ENCODE measurements at regions not wholly inside any gene's neighbourhood (a gene's known extent, or its start where the extent isn't known, plus 50 kb on each side); places are given as distances from the start of the nearest gene placed in this dataset.
"Not testable (repeated sequence)": the region's sequence is repeated elsewhere in the genome, so short reads cannot be mapped to it uniquely, and the experiment has no call there.

DNA sequence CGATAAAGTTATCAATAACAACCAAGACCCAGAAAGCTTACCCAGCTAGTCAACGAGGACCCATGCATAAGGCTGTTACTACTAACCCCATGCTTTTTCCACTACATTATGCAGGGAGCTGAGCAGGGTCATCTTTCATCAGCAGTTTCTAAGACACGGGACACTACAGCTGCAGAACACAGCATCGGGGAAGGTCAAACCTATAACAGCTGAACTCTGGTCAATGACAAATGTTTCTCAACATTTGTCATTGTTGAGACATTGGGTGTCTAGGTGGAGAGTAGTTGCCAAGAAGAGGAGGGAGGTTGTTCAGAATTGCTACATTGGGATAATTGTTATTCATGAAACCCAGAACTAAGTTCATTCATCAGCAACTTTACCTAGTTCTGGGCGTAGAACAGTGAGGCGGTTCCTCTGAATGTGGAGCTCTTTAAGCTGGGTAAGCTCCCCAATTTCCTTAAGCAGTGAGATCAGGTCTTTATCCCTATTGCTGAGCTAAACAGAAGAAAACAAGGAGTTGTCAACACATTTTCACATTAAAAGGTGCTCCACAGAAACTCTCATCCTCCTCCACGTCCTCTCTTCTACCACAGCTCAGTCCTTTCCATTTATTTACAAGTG, 105.6 kb downstream of the ZNF22 start:
- H3K4me3 ChIP-seq (ENCODE audit: low read length), result no peak overlapping the region
- DNase-seq (ENCODE audit: low read depth, low spot score), result no peak

DNA sequence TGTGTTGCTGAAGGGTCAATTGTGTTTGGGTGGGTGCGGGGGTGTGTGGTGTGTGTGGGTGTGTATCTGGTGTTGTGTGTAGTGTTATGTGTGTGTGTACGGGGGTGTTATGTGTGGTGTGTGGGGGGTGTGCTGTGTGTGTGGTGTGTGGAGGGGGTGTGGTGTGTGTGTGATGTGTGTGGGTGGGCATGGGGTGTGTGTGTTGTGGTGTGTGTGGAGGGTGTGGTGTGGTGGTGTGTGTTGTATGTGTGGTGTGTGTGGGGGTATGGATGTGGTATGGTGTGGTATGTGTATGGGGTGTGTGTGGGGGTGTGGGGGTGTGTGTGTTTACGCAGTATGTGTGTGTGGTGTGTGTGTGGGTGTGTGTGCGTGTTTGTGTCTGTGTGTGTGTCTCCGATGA, 110.8 kb downstream of the ZNF22 start:
- no peak overlapping the region for H3K4me3 ChIP-seq (ENCODE audit: low read length)
- DNase-seq (ENCODE audit: low read depth, low spot score), result no peak

DNA sequence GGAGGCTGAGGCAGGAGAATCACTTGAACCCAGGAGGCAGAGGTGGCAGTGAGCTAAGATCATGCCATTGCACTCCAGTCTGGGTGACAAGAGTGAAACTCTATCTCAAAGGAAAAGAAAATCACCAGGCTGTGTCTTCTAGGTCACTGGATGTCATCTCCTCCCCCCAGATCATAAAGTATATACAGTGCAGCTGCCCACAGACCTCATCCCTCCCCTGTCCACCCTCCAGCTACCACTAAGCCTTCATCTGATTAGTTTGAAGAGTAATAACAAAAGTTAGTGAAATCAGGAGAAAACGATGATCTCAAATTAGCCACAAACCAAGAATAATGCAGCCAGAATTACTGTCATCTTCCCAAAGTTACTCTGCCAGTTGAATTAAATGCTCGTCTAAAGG, 117.2 kb downstream of the ZNF22 start:
- not testable (repeated sequence) for DNase-seq (ENCODE audit: low read depth, low spot score); H3K4me3 ChIP-seq (ENCODE audit: low read length)

DNA sequence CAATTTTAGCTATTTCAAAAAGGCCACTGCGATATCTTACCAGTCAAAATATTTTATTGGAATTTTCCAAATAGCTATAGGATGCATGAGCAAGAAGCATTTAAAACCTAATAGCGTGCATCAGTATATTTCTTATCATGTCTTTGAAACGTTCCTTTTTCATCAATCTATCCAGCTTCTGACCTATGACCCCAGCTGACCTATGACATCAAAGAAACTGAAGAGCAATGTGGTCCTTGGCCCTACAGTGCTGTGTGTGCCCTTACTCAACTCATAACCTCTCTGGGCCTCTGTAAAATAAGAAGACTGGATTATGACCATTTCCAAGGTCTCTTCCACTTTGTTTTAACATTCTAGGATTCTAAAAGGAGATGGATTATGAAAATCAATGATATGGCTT, 118.2 kb downstream of the ZNF22 start:
- no peak for DNase-seq (ENCODE audit: low read depth, low spot score)
- no peak overlapping the region for H3K4me3 ChIP-seq (ENCODE audit: low read length)

DNA sequence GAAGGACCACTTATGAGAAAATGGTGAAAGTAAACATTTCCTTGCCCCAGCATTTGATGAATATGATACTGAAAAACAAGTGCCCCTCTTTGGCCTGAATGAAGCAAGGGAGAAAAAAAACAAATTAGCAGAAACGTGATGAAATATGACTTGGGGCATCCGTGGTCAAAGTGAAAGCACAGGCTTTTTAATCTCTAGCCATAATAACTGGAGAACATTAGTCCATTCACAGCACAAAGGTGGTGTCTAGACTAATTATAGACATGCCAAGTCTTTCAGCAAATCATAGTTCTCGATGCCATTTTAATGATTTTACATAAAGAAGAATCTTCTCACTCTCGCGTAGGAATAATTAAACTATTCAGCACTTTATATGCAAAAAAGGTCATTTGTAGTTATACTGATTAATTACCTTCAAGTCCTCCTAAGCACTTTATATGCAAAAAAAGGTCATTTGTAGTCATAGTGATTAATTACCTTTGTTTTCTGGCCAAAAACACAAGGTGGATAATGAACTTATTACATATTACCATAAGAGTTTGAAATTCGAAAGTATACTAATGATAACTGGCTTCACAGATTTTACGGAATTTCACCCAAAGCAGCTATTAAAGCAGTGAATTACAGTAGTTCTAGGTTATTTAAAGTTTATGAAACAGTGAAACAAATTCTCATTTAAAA, 121.6 kb downstream of the ZNF22 start:
- H3K4me3 ChIP-seq (ENCODE audit: low read length); DNase-seq (ENCODE audit: low read depth, low spot score): not testable (repeated sequence)

DNA sequence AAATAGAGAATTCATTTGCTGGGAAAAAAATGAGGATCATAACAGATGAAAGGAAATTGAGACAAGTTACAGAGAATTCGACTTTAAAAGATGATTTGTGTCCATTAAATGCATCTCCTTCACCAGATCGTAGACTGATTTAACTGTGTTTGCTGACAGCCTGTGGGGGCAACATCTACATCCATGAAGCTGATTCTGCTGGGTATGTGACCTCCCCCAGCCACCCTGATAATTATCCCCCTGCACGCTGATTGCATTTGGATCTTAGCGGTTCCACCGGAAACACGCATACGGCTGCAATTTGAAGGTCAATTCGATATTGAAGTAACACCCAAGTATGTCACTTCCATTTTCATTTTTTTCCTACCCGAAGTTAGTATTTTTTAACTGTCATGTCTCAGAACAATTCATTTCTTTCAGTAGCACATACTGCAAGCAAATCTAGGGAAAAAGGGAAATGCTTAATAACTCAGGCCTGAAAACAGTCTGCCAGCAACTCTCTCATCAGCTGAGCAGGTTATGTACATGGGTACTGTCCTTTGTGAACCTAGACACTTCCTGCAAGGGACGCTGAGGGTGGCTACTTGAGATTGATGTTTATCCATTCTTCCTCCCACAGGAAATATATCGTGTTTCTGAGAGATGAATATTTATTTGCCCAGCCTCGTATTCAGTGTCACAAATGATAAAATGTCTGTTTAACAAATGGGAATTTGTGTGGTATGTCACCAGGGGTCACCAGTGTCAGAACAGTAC, 134.9 kb downstream of the ZNF22 start:
- H3K4me3 ChIP-seq (ENCODE audit: low read length), result no peak overlapping the region
- no peak for DNase-seq (ENCODE audit: low read depth, low spot score)

DNA sequence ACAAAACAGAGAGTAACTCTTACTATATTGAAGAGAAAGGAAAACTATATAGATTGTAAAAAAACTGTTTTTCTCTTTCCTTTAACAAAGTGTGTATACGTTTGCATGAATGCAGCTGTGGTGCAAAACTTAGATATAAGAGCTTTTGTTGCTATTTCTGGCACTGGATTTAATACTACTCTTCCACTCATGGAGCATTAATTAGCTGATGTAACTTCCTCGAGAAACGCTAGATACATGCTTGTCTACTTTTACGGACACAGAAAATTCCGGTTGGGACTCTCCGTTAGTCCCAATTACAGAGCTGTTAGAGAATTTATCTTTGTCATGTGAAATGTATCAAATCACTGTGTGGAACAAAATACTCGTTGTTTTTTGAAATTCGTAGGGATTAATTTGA, 135.5 kb downstream of the ZNF22 start:
- no peak overlapping the region for H3K4me3 ChIP-seq (ENCODE audit: low read length)
- no peak for DNase-seq (ENCODE audit: low read depth, low spot score)

DNA sequence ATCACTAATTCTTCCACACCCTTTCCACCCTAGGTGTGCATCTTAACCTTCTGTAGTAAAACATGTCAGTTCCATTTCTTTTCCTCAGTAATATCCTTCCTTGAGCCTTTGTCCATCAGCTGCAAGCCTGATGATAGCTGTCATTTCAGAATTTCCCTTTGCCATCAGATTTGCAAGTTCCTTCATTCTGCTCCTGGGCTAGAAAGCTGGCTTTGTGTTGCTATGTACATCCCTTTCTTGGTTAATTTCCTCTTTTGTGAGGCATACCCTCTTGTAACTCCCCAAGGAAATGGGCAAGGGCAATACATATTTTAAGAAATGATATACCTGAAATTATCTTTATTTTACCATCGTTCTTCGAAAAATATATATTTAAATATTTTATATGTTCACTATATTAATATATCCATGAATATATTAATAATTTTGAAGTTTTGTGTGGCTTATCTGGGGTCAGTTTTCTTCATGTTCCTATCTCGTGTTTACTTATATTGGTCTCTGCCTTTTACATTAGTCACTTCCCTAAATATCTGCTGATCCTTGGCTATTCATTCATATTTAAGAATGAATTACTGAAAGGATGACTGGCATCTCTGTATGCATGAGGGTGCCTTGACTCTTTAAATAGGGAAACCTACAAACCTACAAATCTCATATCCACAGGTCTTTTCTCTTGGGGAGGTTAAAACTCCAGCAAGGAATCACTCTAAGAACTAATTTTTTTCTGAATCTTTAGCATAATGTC, 143.8 kb downstream of the ZNF22 start:
- H3K4me3 ChIP-seq (ENCODE audit: low read length), result no peak overlapping the region
- DNase-seq (ENCODE audit: low read depth, low spot score), result no peak

DNA sequence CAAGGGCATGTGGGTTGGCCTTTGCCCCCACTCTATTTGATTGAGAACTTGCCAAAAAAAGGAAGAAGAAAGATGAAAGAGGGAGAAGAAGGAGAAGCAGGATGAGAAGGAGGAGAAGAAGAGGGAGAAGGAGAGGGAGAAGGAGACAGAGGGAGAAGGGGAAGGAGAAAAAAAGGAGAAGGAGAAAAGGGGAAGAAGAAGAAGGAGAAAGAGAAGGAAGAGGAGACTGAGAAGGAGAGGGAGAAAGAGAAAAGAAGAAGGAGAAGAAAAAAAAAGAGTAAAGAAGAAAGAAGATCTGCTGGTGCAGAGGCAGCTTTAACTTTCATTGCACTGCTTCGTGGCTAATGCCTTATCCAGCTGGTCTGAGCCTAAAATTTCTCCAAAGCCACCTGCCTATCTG, 144.4 kb downstream of the ZNF22 start:
- not testable (repeated sequence) for DNase-seq (ENCODE audit: low read depth, low spot score); H3K4me3 ChIP-seq (ENCODE audit: low read length)

DNA sequence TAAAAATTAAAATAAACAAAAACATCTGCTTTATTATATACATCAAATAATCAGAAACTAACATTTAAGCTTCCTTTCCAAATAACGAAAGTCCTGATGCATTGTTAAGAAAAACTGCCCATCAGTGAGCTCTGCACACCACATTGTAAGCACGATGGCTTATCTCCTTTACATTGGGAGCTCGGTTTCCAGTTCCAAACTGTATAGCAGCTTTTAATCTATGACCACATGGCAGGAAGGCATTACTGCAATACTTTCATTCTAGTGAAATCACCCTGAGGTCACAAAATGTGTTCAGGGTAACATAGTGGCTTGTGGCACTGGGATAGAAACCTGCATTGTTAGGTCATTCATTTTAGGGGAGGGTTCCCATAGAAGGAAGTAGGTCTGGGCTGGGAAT, 146.3 kb downstream of the ZNF22 start:
- DNase-seq (ENCODE audit: low read depth, low spot score), result no peak
- H3K4me3 ChIP-seq (ENCODE audit: low read length), result no peak overlapping the region

DNA sequence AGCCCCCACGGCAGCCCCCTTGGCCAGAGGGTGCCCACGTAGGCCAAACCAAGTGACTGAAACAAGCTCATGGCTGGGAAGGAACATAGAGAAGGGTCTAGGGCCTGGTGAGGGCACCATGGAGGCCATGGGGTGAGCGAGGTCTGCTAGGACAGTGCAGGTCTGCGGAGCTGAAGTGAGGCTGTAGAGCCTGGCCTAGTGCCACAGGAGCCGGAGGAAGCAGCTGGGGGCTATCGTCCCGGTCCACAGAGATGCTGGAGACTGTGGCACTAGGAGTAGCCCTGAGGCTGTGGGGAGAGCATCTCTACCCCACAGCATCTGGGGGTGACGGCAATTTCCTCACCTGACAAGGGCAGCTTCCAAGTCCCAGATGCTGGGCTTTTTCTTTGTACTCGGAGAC, 150.3 kb downstream of the ZNF22 start:
- H3K4me3 ChIP-seq (ENCODE audit: low read length), result no peak overlapping the region
- no peak for DNase-seq (ENCODE audit: low read depth, low spot score)

DNA sequence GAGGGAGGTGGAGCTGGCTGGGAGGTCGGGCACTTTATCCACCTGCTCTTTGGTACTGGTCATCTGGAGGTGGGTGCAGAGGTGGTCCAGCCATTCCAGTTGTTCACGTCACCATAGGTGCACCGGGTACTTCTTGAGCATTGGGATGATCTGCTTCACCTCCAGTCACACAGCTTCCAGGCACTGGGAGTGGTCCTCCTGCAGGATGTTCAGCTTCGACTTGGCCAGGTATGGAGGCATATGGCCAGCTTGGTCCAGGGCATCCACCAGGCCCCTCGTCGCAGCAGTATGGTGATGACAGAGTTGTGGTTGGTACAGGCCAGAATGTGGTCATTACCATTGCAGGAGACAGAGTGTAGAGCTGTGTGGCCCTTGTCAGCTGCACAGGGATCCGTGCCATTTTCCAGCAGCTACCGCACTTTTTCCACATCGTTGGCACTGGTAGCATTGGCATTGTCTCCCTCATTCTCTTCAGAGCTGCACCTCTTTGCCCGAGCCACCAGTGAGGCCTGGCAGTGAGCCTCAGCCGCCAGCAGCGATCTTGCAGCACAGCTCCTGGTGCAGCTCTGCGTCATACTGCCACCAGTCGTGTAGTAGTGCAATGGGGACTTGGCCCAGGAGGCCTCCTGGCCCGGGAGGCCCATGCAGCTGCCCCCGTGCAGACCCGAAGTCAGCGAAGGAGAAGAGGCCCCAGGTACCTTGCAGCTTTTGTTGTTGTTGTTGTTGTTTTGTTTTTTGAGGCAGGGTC, 150.9 kb downstream of the ZNF22 start:
- H3K4me3 ChIP-seq (ENCODE audit: low read length), result no peak overlapping the region
- DNase-seq (ENCODE audit: low read depth, low spot score), result no peak

DNA sequence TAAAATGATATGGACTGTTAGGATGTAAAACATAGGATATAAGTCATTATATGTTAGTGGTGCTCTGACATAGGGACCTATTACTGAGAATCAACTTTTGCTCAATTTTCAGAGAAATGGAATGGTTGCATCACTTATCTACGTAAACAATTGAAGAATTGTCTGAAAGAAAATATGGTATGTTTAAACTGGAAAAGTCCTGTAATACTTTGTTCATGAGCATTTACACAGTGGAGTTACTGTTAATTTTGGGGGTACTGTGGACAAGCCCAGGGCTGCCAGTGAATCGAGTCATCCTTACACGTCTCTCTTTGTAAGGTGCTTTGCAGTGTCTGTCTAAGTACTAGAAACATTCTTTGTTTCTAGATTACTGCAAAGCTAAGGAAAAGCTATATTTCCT, 152.0 kb downstream of the ZNF22 start:
- no peak for DNase-seq (ENCODE audit: low read depth, low spot score)
- no peak overlapping the region for H3K4me3 ChIP-seq (ENCODE audit: low read length)

DNA sequence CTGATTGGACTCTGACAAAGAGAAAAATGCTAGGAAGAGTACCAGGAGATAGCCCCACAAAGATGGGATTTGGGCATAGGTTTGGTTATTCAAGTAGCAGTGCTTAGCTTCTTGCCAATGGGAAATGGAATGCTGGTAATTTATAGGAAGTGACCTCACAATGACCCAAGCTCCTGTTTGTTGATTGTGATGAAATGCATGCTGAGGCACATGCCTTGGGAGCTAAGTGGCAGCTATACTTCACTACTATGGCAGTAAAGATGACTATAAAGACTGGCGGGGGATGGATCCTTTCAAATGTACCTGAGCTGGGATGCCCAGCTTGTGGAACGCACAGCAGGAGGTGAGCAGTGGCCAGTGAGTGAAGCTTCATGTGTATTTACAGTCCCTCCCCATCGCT, 153.8 kb downstream of the ZNF22 start:
- no peak for DNase-seq (ENCODE audit: low read depth, low spot score)
- H3K4me3 ChIP-seq (ENCODE audit: low read length), result no peak overlapping the region

DNA sequence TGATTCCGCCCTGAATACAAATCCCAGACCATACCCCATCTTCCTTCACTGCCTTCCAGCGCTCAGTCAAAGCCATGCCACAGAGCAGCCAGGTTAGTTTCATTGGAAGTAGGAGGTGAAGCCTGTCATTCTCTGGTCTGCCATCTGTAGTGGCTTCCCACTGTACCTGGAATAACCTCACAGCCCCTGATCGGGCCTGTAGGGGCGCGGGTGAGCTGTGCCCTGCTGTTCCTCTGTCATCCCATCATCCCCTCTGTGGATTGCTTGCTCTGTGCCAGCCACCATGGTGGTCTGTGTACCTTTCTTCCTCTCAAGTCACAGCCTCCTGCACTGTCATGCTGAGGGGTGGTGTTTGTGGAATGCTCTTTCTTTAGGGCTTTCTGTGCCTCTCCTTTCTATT, 155.1 kb downstream of the ZNF22 start:
- DNase-seq (ENCODE audit: low read depth, low spot score), result no peak

DNA sequence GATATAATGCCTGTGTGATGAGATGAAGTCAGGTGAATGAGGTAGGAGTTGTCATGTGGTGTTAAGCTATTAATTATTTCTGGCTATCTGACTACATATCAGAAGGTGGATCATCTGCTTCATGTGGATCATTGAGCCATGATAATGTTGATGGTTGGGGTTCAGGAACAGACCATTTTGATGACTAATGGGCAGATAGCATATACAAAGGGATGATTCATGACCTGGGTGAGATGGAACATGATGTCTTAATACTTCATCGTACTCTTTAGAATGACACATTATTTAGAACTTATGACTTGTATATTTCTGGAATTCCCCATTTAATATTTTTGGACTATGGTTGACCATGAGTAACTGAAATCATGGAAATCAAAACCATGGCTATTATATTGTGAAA, 155.1 kb downstream of the OR13A1 start:
- no peak overlapping the region for H3K4me3 ChIP-seq (ENCODE audit: low read length)
- no peak for DNase-seq (ENCODE audit: low read depth, low spot score)

More for the DNA sequence above, 155.1 kb downstream of the ZNF22 start:
- no peak overlapping the region for H3K4me3 ChIP-seq (ENCODE audit: low read length)

DNA sequence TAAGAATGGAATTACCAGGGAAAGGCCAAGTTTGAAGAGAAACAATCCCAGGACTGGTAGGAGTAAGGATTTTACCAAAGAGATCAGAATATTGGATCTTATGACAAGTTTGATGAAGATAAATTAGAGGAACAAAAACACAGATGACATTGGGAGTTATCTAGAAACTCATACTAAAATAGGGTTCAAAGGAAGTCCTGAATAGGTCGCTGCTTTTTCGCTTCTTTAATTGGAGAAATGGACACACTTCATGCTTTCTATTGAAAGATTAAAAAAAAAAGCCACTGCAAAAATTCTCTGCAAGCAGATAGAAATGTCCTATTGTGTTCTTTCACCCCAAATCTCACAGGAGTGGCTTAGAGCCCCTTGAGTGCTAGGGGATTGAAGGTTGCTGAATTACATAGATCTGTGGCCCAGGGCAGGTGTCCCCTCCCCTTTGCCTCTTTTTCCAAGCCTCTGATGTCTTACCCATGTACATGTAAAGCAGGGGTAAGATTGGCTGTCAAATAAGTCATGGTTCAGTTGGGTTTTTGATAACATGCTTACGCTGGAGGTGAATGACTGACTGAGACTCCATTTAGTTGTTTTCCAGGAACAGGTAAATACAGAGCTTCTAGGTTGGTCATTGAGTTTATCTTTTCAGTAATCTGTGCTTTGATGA, 152.0 kb downstream of the OR13A1 start:
- DNase-seq (ENCODE audit: low read depth, low spot score), result no peak
- no peak overlapping the region for H3K4me3 ChIP-seq (ENCODE audit: low read length)

DNA sequence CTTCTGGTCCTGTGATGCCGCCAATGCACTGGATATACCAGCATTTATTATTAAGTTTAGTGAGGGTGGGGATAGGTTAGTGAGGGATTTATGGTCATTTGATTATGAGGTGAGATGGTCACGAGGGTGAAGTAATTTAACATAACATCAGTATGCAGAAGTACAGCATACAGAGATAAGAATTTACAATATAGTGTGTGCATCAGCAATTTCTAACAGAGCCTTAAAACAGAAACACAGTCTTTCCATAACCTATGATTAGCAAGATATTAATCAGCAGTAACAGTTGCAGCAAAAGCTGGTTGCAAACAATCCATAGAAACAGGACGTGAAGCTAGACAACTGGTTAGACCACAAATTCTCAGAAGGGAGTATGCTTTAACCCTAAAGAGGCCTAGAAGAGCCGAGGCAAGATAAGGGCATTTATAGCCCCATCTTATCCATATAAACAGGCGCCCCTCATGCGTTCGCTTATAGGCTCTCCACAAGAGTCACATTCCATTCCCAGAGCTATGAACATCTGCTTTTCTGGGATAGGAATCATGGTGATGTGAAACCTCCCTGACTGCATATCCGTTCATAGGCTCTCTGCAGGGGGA, 139.8 kb downstream of the OR13A1 start:
- H3K4me3 ChIP-seq (ENCODE audit: low read length); DNase-seq (ENCODE audit: low read depth, low spot score): not testable (repeated sequence)
